HCT116 (cell line): ENCODE measurements at regions not wholly inside any gene's neighbourhood (a gene's known extent, or its start where the extent isn't known, plus 50 kb on each side); places are given as distances from the start of the nearest gene placed in this dataset.

Experiments used
- ATAC-seq: fragments of 200-7000 bp; cut with Tn5 transposase; 2 replicates; pipeline ENCODE4 v1.9.1; 2020; ENCODE audit warnings: mild to moderate bottlenecking, moderate library complexity
- BruUV-seq: library from RNA; stranded (reverse); fragments of 400-500 nt; replicated peaks from 2 replicates; lab custom pipeline; 2021; lab: Mats Ljungman, UMichigan
- CTCF ChIA-PET: fragments of 300-600 bp; sonication (Branson Sonifier 250); formaldehyde crosslinking; loops from one replicate; lab custom pipeline; 2021; ENCODE audit warnings: antibody characterized with exemption; lab: Charles Lee
- POLR2A ChIA-PET: fragments of 300-600, 350-600 bp; sonication (Branson Sonifier 250); formaldehyde crosslinking; loops from one replicate; lab custom pipeline; 2021; ENCODE audit warnings: antibody characterized with exemption; lab: Charles Lee
- RAD21 ChIA-PET, 2 experiments: fragments of 300-600 bp; sonication (Branson Sonifier 250); formaldehyde crosslinking; loops; one replicate each; lab custom pipeline; 2023; ENCODE audit warnings: low total read pairs in 2 of 2; ENCODE audit not compliant: uncharacterized antibody in 2 of 2, unreplicated experiment in 2 of 2, low non-redundant PET in 1 of 2; lab: Charles Lee
- DNase-seq: peaks from one replicate; pipeline ENCODE4 v3.0.0-alpha.2; 2010; ENCODE audit warnings: low read depth, low spot score
- H2AFZ ChIP-seq: fragments of 200-600 bp; shearing (Covaris generic), sonication (generic); 2 replicates; pipeline ENCODE4 v1.6.1; 2017; ENCODE audit warnings: low read depth, mixed run types, mixed read lengths, antibody characterized with exemption, low read length; ENCODE audit not compliant: poor library complexity, severe bottlenecking
- H3K27ac ChIP-seq: 2 replicates; pipeline ENCODE4 v1.5.1; 2012; ENCODE audit warnings: low read depth, low read length
- H3K27me3 ChIP-seq: fragments of 200-600 bp; sonication (generic); 2 replicates; pipeline ENCODE4 v1.6.1; 2016; ENCODE audit warnings: mixed run types, low read length, mixed read lengths; ENCODE audit not compliant: insufficient read depth
- H3K36me3 ChIP-seq, 2 experiments: fragments of 200-500 bp in 1 of 2; fragments of 200-600 bp in 1 of 2; sonication (Bioruptor generic) in 1 of 2; sonication (generic) in 1 of 2; 2 replicates each; pipeline versions ENCODE4 v1.5.1 to v1.6.1; 2014 to 2016; ENCODE audit warnings: low read length in 2 of 2, inconsistent platforms in 1 of 2, mixed read lengths in 1 of 2, mixed run types in 1 of 2; ENCODE audit not compliant: insufficient read depth in 2 of 2, control insufficient read depth in 1 of 2
- H3K4me1 ChIP-seq, 2 experiments: fragments of 200-600 bp in 1 of 2; sonication (generic) in 1 of 2; 2 replicates each; pipeline versions ENCODE4 v1.5.1 to v1.6.1; 2012 to 2017; ENCODE audit warnings: low read length in 2 of 2, inconsistent platforms in 1 of 2, mild to moderate bottlenecking in 1 of 2, mixed read lengths in 1 of 2, mixed run types in 1 of 2, moderate library complexity in 1 of 2; ENCODE audit not compliant: insufficient read depth in 2 of 2, control insufficient read depth in 1 of 2
- H3K4me2 ChIP-seq: fragments of 200-600 bp; sonication (generic); 2 replicates; pipeline ENCODE4 v1.6.1; 2017; ENCODE audit warnings: mixed run types, low read length, mixed read lengths
- H3K4me3 ChIP-seq, 2 experiments: fragments of 200-600 bp in 1 of 2; sonication (generic) in 1 of 2; replicated peaks in 1 of 2; 2 replicates each; pipeline ENCODE4 v1.5.1; 2011 to 2016; ENCODE audit warnings: low read length in 2 of 2, control low read depth in 1 of 2, low read depth in 1 of 2, mild to moderate bottlenecking in 1 of 2, mixed read lengths in 1 of 2, mixed run types in 1 of 2
- H3K79me2 ChIP-seq: fragments of 200-600 bp; sonication (generic); 2 replicates; pipeline ENCODE4 v1.6.1; 2017; ENCODE audit warnings: mild to moderate bottlenecking, mixed run types, low read length, moderate library complexity, mixed read lengths; ENCODE audit not compliant: insufficient read depth
- H3K9ac ChIP-seq: fragments of 200-600 bp; sonication (generic); 2 replicates; pipeline ENCODE4 v1.6.1; 2016; ENCODE audit warnings: low read length, mixed read lengths
- H3K9me2 ChIP-seq: fragments of 200-600 bp; sonication (generic), shearing (Covaris generic); 2 replicates; pipeline ENCODE4 v1.6.1; 2017; ENCODE audit warnings: mixed run types, mild to moderate bottlenecking, moderate library complexity; ENCODE audit not compliant: insufficient read depth
- H3K9me3 ChIP-seq, 2 experiments: fragments of 200-500 bp in 1 of 2; fragments of 200-600 bp in 1 of 2; sonication (Bioruptor generic) in 1 of 2; sonication (generic) in 1 of 2; 2 replicates each; pipeline ENCODE4 v1.6.1; 2014 to 2017; ENCODE audit warnings: low read length in 2 of 2, mixed read lengths in 2 of 2, inconsistent platforms in 1 of 2, low read depth in 1 of 2, mild to moderate bottlenecking in 1 of 2, mixed run types in 1 of 2, moderate library complexity in 1 of 2; ENCODE audit not compliant: control insufficient read depth in 1 of 2, insufficient read depth in 1 of 2
- H4K20me1 ChIP-seq: fragments of 200-600 bp; sonication (generic), shearing (Covaris generic); 2 replicates; pipeline ENCODE4 v1.6.1; 2017; ENCODE audit warnings: mixed run types, mild to moderate bottlenecking, moderate library complexity; ENCODE audit not compliant: insufficient read depth
- CBX3 ChIP-seq: IDR thresholded peaks from 2 replicates; pipeline ENCODE4 v1.6.1; 2012; ENCODE audit warnings: low read depth
- EGR1 ChIP-seq: IDR thresholded peaks from 2 replicates; pipeline ENCODE4 v1.6.1; 2012; ENCODE audit warnings: low read depth
- ELF1 ChIP-seq: IDR thresholded peaks from 2 replicates; pipeline ENCODE4 v1.6.1; 2012; ENCODE audit warnings: low read depth, borderline replicate concordance
- FOSL1 ChIP-seq: IDR thresholded peaks from 2 replicates; pipeline ENCODE4 v1.6.1; 2012; ENCODE audit warnings: low read depth
- POLR2A ChIP-seq: IDR thresholded peaks from 2 replicates; pipeline ENCODE4 v1.7.0; 2011; ENCODE audit warnings: borderline replicate concordance; ENCODE audit not compliant: insufficient read depth, insufficient read length; ENCODE audit errors: extremely low read depth
- POLR2AphosphoS5 ChIP-seq: IDR thresholded peaks from 2 replicates; pipeline ENCODE4 v1.6.1; 2011; ENCODE audit warnings: mild to moderate bottlenecking, low read depth, low read length, moderate library complexity
- RAD21 ChIP-seq: IDR thresholded peaks from 2 replicates; pipeline ENCODE4 v1.6.1; 2012; ENCODE audit warnings: low read depth, mild to moderate bottlenecking
- SRF ChIP-seq: IDR thresholded peaks from 2 replicates; pipeline ENCODE4 v1.6.1; 2012; ENCODE audit warnings: low read depth
- YY1 ChIP-seq: IDR thresholded peaks from 2 replicates; pipeline ENCODE4 v1.6.1; 2011; ENCODE audit warnings: low read length, low read depth, moderate library complexity, mild to moderate bottlenecking; ENCODE audit not compliant: insufficient replicate concordance; ENCODE audit errors: extremely low read depth
- ZFX ChIP-seq: fragments of 450-650 bp; IDR thresholded peaks from 2 replicates; pipeline ENCODE4 v1.6.1; 2017
- intact Hi-C: fragments of 100-400 bp; cut with micrococcal nuclease; formaldehyde crosslinking; loops from 2 replicates; pipeline ENCODE4 v1.10.0; 2022
- TF ChIP-seq, protein P1 (sequence below): IDR thresholded peaks from 2 replicates; pipeline ENCODE4 v1.6.1; 2012

DNA sequence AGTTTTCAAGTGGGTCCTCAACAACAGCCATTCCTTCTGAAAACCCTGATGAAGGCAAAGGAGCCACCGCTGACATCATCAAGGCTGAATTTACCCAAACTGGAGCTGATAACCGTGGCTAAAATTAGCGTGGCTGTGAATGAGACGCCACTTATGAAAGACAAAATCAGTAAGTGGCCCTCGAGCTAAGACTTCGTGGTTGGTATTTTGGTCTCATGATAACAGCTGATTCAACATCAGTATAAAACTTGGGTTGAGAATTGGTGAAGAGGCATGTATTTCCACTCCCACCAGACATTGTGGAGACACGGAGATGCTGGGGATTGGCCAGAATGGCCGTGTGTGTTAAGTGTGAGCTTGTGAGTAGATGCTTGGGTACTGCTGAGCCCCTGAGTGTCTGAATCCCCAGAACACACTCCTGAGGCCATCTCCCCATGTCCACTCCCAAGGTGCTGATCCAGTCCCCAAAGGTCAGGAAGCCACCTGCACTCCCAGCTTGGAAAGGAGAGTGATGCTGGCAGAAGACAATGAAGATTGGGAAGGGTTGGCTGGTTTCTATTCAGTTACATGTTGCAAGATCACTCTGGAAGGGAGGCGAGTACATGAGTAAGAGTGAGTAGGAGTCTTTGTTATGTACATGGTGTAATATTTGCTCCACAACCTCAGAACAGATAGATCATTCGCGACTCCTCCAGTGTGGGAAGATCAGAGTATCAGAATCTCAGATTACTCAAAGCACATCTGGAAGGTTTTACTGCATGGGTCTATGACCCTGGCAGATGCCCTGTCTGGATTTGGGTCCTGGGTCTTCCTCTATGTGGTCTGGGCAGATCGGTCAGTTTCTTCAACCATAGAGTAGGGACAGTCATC lies 207.7 kb downstream of the HS3ST3A1 start:
- ChIA-PET CTCF (no interaction called here), RAD21 (no interaction called here), POLR2A (no interaction called here)
- Histone ChIP-seq H4K20me1 (no peaks in the 10 kb centered on the region), H2AFZ (no peak overlapping the region), H3K79me2 (no peaks in the 10 kb centered on the region), H3K9me3 (no peaks in the 10 kb centered on the region), H3K9ac (no peak overlapping the region), H3K4me3 (no peak overlapping the region), H3K4me2 (no peak overlapping the region), H3K36me3 (no peaks in the 10 kb centered on the region), H3K4me1 (no peaks in the 10 kb centered on the region), H3K27ac (no peak overlapping the region), H3K9me2 (no peaks in the 10 kb centered on the region), H3K27me3 (no peaks in the 10 kb centered on the region)
- TF ChIP-seq SRF, result no peak
- no peak for TF ChIP-seq POLR2AphosphoS5
- no peak for TF ChIP-seq ELF1
- no peak for TF ChIP-seq ZFX
- no peak for TF ChIP-seq FOSL1
- TF ChIP-seq CBX3, result no peak
- TF ChIP-seq RAD21, result no peak
- TF ChIP-seq, protein P1, sequence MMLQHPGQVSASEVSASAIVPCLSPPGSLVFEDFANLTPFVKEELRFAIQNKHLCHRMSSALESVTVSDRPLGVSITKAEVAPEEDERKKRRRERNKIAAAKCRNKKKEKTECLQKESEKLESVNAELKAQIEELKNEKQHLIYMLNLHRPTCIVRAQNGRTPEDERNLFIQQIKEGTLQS, result no peak
- no peak for TF ChIP-seq YY1
- ATAC-seq, result no peak
- no peak for DNase-seq
- intact Hi-C loops, result no loop called here
- BruUV-seq, result no TSS peak

DNA sequence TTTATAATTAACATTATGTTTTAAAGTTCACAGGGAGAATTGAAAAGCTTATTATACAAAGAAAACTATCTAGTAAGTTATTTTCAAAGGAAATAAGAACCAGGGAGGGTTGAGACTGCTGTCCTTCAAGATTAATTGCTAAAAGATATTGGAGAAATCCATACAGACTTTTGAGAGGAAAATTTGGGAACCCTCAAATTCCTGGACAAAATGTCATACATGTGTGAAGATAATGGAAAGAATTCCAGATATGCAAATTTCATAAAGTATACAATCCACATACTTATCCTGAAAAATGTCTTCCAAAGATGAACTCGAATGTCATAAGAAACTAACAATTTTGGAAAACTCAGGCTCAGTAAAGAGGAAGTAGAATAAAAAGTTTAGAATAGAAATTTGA lies 213.8 kb downstream of the HS3ST3A1 start:
- H3K9ac ChIP-seq, result no peak overlapping the region
- no peak overlapping the region for H3K27ac ChIP-seq
- H3K36me3 ChIP-seq, result no peaks in the 10 kb centered on the region
- POLR2A ChIA-PET, result no interaction called here
- no peaks in the 10 kb centered on the region for H3K27me3 ChIP-seq
- H2AFZ ChIP-seq, result no peak overlapping the region
- DNase-seq, result no peak
- TF ChIP-seq CBX3 (no peak), POLR2AphosphoS5 (no peak), EGR1 (no peak), RAD21 (no peak), POLR2A (no peak)
- TF ChIP-seq, all 23 proteins: peak for 0
- Histone ChIP-seq H3K4me3 (no peak overlapping the region), H3K4me1 (no peaks in the 10 kb centered on the region), H3K79me2 (no peaks in the 10 kb centered on the region), H3K4me2 (no peak overlapping the region), H3K9me3 (no peaks in the 10 kb centered on the region), H3K9me2 (no peaks in the 10 kb centered on the region), H4K20me1 (no peaks in the 10 kb centered on the region)
- intact Hi-C loops, result no loop called here
- BruUV-seq, result no TSS peak
- no peak for ATAC-seq
- ChIA-PET CTCF (no interaction called here), RAD21 (no interaction called here)
